ENCODE measurements at regions not wholly inside any gene's neighbourhood (a gene's known extent, or its start where the extent isn't known, plus 50 kb on each side); places are given as distances from the start of the nearest gene placed in this dataset.

DNA sequence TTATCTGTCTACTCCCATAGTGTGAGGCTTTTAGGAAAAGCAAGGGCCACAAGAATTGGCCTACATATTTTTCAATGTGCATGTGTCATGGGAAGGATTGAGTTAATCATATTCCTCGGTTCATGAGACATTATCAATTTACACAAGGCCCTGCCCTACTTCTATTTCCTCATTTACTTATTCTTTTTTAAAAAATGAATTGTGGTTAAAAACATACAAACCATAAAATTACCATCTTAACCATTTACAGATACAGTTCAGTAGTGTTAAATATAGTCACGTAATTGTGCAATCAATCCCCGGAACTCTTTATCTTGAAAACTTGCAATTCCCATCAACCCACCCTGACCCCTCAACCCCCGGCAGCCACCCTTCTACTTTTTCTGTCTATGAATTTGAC lies 284.0 kb upstream of the GADL1 start:
- TF ChIP-seq EZH2 (IDR thresholded peaks at IDR 0.05; ENCODE audit: insufficient read depth, poor library complexity, severe bottlenecking): no peak
- TF ChIP-seq EZH2phosphoT487 (IDR thresholded peaks at IDR 0.05; ENCODE audit: insufficient read depth, low read depth): no peak

Data from GM23248 (cell line).